ENCODE measurements at regions not wholly inside any gene's neighbourhood (a gene's known extent, or its start where the extent isn't known, plus 50 kb on each side); places are given as distances from the start of the nearest gene placed in this dataset.

GRCh38 chr2:222351035-222351434, 52.2 kb upstream of the PAX3 start:
- no peak overlapping the region for H3K4me3 ChIP-seq (ENCODE audit: low read length)

DNA sequence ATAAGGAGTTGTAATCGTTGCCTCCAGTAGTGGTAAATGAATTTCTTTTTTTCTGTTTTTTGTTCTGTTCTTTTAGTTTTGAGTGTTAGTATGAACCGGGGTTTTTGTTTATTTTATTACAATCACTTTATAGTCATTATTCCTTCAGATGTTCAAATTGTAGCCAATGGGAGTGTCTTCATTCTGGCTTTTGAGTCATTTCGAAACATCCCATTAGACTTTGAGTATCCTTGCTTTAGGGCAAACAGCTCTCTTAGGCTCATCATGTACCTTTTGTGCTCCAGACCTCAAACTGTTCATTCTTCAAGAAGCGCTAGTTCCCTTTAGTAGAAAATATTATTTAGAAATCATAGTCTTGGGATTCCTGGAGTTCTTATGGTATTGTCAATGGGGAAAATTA, 54.2 kb upstream of the PAX3 start:
- DNase-seq (ENCODE audit: low read depth), result no peak
- H3K4me3 ChIP-seq (ENCODE audit: low read length), result no peak overlapping the region
- no peak for TF ChIP-seq CTCF (conservative IDR thresholded peaks at IDR 0.05; ENCODE audit: low read length)

More at GRCh38 chr2:222351035-222351434, 52.2 kb upstream of the PAX3 start:
- TF ChIP-seq CTCF (conservative IDR thresholded peaks at IDR 0.05; ENCODE audit: low read length), result no peak
- DNase-seq (ENCODE audit: low read depth), result no peak

GRCh38 chr2:222353993-222354392, 55.2 kb upstream of the PAX3 start:
- no peak overlapping the region for H3K4me3 ChIP-seq (ENCODE audit: low read length)
- TF ChIP-seq CTCF (conservative IDR thresholded peaks at IDR 0.05; ENCODE audit: low read length), result no peak
- DNase-seq (ENCODE audit: low read depth), result no peak

GRCh38 chr2:222355860-222356259, 57.1 kb upstream of the PAX3 start:
- DNase-seq (ENCODE audit: low read depth), result peak; percentile 85
- H3K4me3 ChIP-seq (ENCODE audit: low read length), result no peak overlapping the region
- no peak for TF ChIP-seq CTCF (conservative IDR thresholded peaks at IDR 0.05; ENCODE audit: low read length)

DNA sequence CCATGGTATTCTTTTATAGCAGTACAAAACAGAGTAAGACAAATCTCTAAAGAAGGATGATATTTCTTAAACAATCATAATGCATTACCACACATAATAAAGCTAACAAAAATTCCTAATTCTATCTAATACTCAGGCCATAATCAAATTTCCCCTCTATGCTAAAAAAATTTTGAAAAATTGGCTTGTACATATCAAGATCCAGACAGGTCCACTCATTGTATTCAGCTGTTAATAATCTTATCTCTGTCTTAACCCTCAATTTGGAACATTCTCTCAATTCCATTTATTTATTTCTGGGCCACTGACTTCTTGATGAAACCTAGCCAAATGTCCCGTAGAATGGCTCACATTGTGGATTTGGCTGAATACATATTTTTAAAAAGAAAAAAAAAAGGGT, 59.1 kb upstream of the PAX3 start:
- no peak overlapping the region for H3K4me3 ChIP-seq (ENCODE audit: low read length)
- no peak for TF ChIP-seq CTCF (conservative IDR thresholded peaks at IDR 0.05; ENCODE audit: low read length)
- DNase-seq (ENCODE audit: low read depth), result no peak

DNA sequence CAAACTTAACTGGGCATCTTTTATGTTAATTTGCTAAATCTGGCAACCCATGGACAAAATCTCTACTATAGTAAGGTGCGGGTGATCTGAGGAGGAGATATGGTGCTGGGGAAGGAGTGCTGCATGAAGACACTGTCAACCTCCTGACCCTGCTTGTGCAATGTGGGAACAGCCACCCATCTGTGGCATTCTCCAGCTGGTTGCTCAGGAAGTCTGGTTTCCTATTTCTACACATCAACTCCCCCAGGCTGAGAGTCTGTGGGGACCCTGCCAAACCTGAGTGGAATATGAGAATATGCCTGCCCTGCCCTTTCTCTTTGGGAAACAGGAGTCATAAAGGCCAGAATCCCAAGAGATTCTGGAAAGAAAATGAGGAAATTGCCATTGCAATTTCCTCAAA, 60.1 kb upstream of the PAX3 start:
- TF ChIP-seq CTCF (conservative IDR thresholded peaks at IDR 0.05; ENCODE audit: low read length), result no peak
- peak; percentile 16 for DNase-seq (ENCODE audit: low read depth)
- H3K4me3 ChIP-seq (ENCODE audit: low read length), result no peak overlapping the region

- no peak for DNase-seq (ENCODE audit: low read depth)
- no peak for TF ChIP-seq CTCF (conservative IDR thresholded peaks at IDR 0.05; ENCODE audit: low read length)
These were observed 61.3 kb upstream of the PAX3 start for GRCh38 chr2:222360146-222360545.

More at GRCh38 chr2:222360146-222360545, 61.3 kb upstream of the PAX3 start:
- no peak overlapping the region for H3K4me3 ChIP-seq (ENCODE audit: low read length)
